HUES6 (cell line): ENCODE measurements at regions not wholly inside any gene's neighbourhood (a gene's known extent, or its start where the extent isn't known, plus 50 kb on each side); places are given as distances from the start of the nearest gene placed in this dataset.

Source experiments
- H3K27ac ChIP-seq: 2 replicates; pipeline ENCODE4 v1.7.0; 2013; ENCODE audit warnings: low read depth, mild to moderate bottlenecking, low read length, inconsistent platforms
- H3K27me3 ChIP-seq: 2 replicates; pipeline ENCODE4 v1.6.1; 2013; ENCODE audit warnings: low read length; ENCODE audit not compliant: control insufficient read depth, insufficient read depth
- H3K36me3 ChIP-seq: 2 replicates; pipeline ENCODE4 v1.6.1; 2013; ENCODE audit warnings: low read length; ENCODE audit not compliant: control insufficient read depth, insufficient read depth
- H3K4me1 ChIP-seq: 2 replicates; pipeline ENCODE4 v1.6.1; 2013; ENCODE audit warnings: low read length; ENCODE audit not compliant: control insufficient read depth, insufficient read depth
- H3K4me3 ChIP-seq: 2 replicates; pipeline ENCODE4 v1.5.1; 2013; ENCODE audit warnings: low read depth, low read length
- H3K9ac ChIP-seq: one replicate; pipeline ENCODE4 v1.6.1; 2013; ENCODE audit warnings: mild to moderate bottlenecking, low read length
- H3K9me3 ChIP-seq: 2 replicates; pipeline ENCODE4 v1.6.1; 2013; ENCODE audit warnings: low read depth, low read length; ENCODE audit not compliant: control insufficient read depth, insufficient read depth

DNA sequence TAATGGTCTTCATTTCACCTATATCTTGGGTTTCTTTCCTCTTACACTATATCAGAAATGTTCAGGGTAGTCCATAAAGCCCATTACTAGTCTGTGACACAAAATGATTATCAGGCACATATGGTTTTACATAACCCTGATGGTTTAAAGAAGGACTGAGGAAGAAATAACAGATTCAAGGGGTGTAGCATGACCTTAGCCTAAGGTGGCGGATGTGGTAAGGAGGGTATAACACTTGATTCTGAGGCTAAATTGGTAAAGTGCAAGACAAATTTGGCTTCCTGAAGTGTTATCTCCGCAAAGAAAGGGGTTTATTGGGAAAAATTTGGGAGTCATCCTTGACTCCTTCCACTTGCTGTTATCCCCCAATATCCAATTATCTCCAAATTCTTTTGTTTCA, 388.2 kb upstream of the RPS23 start:
- no peaks in the 10 kb centered on the region for H3K36me3 ChIP-seq
- no peaks in the 10 kb centered on the region for H3K27me3 ChIP-seq
- H3K4me3 ChIP-seq = no peak overlapping the region
- no peak overlapping the region for H3K27ac ChIP-seq
- H3K4me1 ChIP-seq = no peaks in the 10 kb centered on the region
- no peak overlapping the region for H3K9ac ChIP-seq
- H3K9me3 ChIP-seq = no peaks in the 10 kb centered on the region

DNA sequence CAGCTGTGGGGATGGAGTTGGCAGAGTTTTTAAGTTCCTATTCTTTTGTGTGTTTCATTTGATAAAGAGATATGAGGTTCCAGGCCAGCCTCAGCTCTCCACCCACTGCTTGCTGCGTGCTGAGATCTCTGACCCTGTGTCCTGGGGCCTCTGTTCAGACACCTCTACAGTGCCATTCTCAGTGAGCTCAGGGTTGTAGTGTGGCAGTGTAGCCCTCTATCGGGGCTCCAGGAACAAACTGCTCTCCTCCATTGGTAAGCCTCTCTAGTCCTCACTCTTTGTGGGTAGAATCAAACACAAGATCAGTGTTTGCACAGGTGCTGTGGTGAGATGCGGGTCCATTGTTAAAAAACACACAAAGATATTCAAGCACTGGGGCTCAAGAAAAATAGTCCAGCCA, 386.6 kb upstream of the RPS23 start:
- Histone ChIP-seq H3K4me1 (no peaks in the 10 kb centered on the region), H3K4me3 (no peak overlapping the region), H3K9ac (no peak overlapping the region), H3K36me3 (no peaks in the 10 kb centered on the region), H3K27me3 (no peaks in the 10 kb centered on the region), H3K9me3 (no peaks in the 10 kb centered on the region), H3K27ac (no peak overlapping the region)

DNA sequence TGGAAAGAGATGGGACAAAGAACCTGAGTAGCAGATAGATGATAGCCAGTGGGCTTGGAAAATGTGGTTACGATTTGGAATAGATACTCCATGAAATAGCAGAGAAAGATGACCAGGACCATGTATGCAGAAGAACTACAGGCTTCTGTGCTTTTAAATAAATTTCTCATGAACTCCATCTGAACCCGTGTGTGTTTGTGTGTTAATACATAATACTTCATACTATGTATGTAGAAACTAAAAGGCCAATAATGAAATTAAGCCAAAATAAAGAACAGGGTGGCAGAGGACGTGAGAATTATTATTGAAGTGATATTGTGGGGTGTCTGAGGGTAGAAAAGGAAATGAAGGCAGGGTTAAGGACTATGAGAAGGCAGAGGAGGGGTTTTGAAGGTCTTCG, 385.1 kb upstream of the RPS23 start:
- Histone ChIP-seq H3K4me3 (no peak overlapping the region), H3K9me3 (no peaks in the 10 kb centered on the region), H3K27ac (no peak overlapping the region), H3K27me3 (no peaks in the 10 kb centered on the region), H3K9ac (no peak overlapping the region), H3K36me3 (no peaks in the 10 kb centered on the region), H3K4me1 (no peaks in the 10 kb centered on the region)

DNA sequence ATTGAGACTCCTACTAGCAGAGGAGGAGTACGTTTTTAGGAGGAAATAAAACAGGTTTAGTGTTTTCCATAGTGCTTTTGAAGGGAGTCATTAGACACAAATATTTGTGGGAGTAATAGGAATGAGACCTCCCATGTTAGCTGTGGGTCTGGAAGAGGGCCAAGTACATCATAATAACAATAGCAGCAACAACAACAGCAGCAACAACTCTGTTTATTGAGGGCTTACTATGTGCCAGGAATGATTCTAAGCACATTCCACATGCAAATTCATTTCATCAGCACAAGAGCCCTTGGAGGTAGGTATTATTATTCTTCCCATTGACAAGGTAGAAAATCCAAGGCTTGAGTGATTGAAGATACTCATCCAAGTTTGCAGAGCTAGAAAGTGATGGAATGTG, 384.2 kb upstream of the RPS23 start:
- Histone ChIP-seq H3K4me3 (no peak overlapping the region), H3K4me1 (no peaks in the 10 kb centered on the region), H3K27me3 (no peaks in the 10 kb centered on the region), H3K9me3 (no peaks in the 10 kb centered on the region), H3K36me3 (no peaks in the 10 kb centered on the region), H3K27ac (no peak overlapping the region), H3K9ac (no peak overlapping the region)

DNA sequence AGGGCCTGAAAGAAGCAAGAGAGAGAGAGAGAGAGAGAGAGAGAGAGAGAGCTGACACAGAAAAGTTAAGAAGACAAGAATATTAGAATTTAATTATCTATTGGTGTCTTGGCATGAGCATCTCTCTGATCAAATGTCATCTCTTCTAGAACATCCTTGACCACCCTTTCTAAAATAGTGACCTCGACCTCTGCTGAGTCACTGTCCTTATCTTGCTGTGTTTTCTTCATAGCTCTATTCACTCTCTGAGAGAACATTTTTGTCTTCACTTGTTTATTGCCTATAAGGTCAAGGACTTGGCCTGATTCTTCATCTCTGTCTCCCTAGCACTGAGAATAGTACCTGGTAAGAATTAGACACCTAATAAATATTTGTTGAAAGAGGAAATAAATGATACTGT, 383.8 kb upstream of the RPS23 start:
- Histone ChIP-seq H3K27me3 (no peaks in the 10 kb centered on the region), H3K27ac (no peak overlapping the region), H3K4me3 (no peak overlapping the region), H3K9me3 (no peaks in the 10 kb centered on the region), H3K4me1 (no peaks in the 10 kb centered on the region), H3K36me3 (no peaks in the 10 kb centered on the region), H3K9ac (no peak overlapping the region)

DNA sequence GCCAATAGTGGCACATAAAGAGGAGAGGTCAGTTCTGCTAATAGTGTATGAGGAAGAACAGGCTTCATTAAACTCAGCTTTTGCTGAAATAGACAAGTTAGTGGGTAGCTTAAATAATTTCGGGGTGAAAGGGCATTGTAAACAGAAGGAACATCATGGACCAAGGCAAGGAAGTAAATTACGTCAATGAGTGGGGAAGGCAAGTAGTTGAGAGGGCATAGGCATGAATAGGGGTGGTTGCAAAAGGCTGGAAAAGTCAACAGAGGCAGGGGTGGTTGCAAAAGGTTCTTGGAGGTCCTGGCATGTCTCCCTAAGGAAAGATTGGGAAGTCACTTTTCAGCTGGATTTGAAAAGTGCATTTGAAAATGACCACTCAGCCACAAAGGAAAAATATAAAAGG, 383.3 kb upstream of the RPS23 start:
- Histone ChIP-seq H3K36me3 (no peaks in the 10 kb centered on the region), H3K4me1 (no peaks in the 10 kb centered on the region), H3K4me3 (no peak overlapping the region), H3K9ac (no peak overlapping the region), H3K27me3 (no peaks in the 10 kb centered on the region), H3K27ac (no peak overlapping the region), H3K9me3 (no peaks in the 10 kb centered on the region)

DNA sequence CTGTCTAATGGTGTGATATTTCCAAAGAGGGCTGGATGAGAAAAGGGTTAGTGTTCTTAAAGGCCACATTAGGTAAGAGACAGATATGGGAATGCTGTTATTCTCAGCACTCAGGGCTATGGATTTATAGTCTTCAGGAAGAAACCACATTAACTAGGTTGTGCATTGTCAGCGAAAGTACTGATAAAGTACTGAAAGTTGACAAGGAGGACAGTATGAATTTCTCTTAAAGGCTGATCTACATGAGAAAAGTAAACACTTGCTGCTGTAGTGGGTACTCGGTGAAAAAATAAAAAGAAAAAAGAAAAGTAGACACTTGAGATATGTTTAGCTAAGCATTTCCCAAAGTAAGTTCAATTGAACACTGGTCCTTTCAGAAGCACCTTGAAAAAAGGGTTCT, 381.0 kb upstream of the RPS23 start:
- Histone ChIP-seq H3K4me1 (no peaks in the 10 kb centered on the region), H3K27me3 (no peaks in the 10 kb centered on the region)

DNA sequence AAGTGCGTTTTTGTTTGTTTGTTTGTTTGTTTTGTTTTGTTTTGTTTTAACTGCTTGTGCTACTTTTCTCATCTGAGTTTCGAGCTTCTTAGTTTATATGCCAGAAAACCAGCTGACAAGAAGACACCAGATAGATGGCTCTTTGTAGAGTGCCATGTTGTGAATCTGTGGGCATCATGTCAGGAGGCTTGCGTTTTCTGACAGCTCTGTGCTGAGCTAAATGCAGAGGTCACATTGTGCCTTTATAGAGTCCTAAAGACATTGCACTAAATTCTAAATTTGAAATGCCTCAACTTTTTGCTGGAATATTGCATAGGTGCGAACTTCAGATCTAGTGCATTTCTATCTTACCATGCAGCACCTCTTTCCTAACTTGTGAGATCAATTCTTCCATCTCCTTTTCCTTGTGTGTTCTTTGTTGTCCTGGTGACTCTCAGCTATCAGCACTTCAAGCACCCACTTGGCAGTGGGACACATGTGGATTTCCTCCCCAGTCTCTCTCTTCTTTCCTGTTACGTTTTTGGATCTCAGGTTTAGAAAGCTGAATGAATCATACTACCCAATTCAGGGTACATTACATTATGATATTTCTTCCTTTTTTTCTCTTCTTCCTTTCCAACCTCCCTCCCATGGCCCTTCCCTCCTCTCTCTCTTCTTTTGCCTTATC, 379.0 kb upstream of the RPS23 start:
- Histone ChIP-seq H3K4me1 (no peaks in the 10 kb centered on the region), H3K27me3 (no peaks in the 10 kb centered on the region)

More for the DNA sequence above, 381.0 kb upstream of the RPS23 start:
- Histone ChIP-seq H3K36me3 (no peaks in the 10 kb centered on the region), H3K27ac (no peak overlapping the region), H3K9me3 (no peaks in the 10 kb centered on the region), H3K9ac (no peak overlapping the region), H3K4me3 (no peak overlapping the region)

DNA sequence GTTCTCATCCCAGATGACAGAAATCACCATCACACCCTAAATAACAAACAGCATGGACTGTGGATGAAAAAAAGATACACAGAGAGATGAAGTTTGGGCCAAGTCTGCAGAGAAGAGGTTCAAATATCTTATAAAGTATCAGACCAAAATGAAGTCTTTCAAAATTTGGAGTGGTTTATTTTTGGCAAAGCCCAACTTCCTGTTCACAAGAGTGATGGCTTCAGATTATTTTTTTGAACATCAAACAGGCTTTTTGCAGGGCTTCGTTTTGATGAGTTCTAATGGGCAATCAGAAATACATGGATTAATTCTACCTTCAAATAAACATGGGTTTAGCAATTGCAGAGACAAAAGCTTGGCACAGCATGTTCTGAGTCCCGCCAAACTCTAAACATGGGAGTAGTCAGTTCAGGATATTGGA, 378.2 kb upstream of the RPS23 start:
- Histone ChIP-seq H3K9ac (no peak overlapping the region), H3K27me3 (no peaks in the 10 kb centered on the region), H3K4me1 (no peaks in the 10 kb centered on the region), H3K4me3 (no peak overlapping the region), H3K27ac (no peak overlapping the region), H3K36me3 (no peaks in the 10 kb centered on the region), H3K9me3 (no peaks in the 10 kb centered on the region)

More for the DNA sequence above, 379.0 kb upstream of the RPS23 start:
- H3K9ac ChIP-seq = no peak overlapping the region
- H3K4me3 ChIP-seq = no peak overlapping the region
- no peaks in the 10 kb centered on the region for H3K36me3 ChIP-seq
- H3K27ac ChIP-seq = no peak overlapping the region
- H3K9me3 ChIP-seq = no peaks in the 10 kb centered on the region

DNA sequence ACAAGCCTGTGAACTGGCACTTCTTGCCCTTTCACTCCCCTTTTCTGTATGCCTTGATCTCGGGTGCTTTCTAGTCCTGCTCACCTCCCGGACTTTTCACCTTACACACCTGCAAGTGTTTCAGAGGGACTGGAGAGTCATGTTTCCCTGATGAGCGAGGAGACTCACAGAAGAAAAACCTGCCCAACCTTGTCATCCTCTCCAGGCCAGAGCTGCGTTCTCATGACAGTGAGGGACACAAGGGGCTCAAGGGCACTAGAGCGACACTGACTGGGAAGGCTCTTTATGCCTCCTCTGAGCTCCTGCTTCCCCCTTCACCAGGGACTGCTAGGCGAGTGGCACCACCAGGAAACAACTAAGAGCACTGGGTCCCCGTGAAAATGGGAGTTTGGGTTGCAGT, 376.9 kb upstream of the RPS23 start:
- Histone ChIP-seq H3K9ac (no peak overlapping the region), H3K36me3 (no peaks in the 10 kb centered on the region), H3K4me3 (no peak overlapping the region), H3K9me3 (no peaks in the 10 kb centered on the region), H3K27me3 (no peaks in the 10 kb centered on the region), H3K4me1 (no peaks in the 10 kb centered on the region), H3K27ac (no peak overlapping the region)

DNA sequence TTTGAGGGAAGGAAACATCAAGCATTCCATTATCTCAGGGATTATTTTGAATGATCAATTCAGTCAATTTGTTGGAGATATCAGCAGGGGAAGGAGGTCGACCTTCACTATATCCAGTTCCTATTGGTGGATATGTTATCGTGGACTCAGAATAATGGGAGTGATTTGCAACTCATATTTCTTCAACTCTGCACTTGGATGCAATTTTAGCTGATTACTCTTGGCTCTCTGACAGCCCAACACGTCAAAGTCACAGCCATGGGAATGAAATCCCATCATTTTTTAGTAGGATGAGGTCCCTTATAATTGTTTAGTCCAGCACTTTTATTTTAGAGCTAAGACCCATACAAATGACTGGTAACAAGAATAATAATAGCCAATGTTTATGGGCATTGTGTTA, 371.8 kb upstream of the RPS23 start:
- Histone ChIP-seq H3K4me3 (no peak overlapping the region), H3K36me3 (no peaks in the 10 kb centered on the region), H3K9ac (no peak overlapping the region), H3K4me1 (no peaks in the 10 kb centered on the region), H3K27me3 (no peaks in the 10 kb centered on the region), H3K9me3 (no peaks in the 10 kb centered on the region), H3K27ac (no peak overlapping the region)

DNA sequence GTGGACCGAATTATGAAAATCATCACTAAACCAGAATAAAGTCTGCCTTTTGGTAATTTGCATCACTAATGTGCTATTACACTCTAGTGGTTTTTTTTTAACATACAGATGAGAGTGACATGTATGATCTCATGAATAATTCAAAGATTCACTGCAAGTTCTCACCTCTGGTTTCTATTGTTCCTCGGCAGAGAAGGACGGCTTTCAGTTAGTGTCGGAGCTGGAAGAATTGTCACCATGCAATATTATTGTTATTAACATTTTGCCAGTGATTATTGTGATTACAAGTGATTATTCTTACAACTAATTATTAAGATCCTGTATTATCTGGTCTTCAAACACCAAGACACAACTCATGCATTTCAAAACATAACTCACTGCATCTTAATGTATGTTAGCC, 366.6 kb upstream of the RPS23 start:
- Histone ChIP-seq H3K4me1 (peaks cover under 1% of the 10 kb centered on the region; the same call in 1 of the 2 replicates), H3K27me3 (no peaks in the 10 kb centered on the region), H3K9ac (no peak overlapping the region), H3K9me3 (no peaks in the 10 kb centered on the region), H3K27ac (no peak overlapping the region), H3K36me3 (no peaks in the 10 kb centered on the region), H3K4me3 (no peak overlapping the region)
